CD4-positive, alpha-beta memory T cell (primary cell): ENCODE measurements at regions not wholly inside any gene's neighbourhood (a gene's known extent, or its start where the extent isn't known, plus 50 kb on each side); places are given as distances from the start of the nearest gene placed in this dataset.

Experiments
- CTCF ChIA-PET: fragments of 350-600 bp; sonication (Branson Sonifier 250); formaldehyde crosslinking; loops from one replicate; lab custom pipeline; 2021; ENCODE audit warnings: inconsistent platforms; ENCODE audit not compliant: partially characterized antibody; lab: Charles Lee
- POLR2A ChIA-PET: fragments of 350-600 bp; sonication (Branson Sonifier 250); formaldehyde crosslinking; loops from one replicate; lab custom pipeline; 2021; ENCODE audit not compliant: partially characterized antibody; lab: Charles Lee
- DNase-seq, 5 donors: peaks; one replicate each; pipeline versions ENCODE4 v3.0.0 to v3.0.0-alpha.2; 2020 to 2022; ENCODE audit warnings: mixed read lengths in 1 of 5
- H3K27ac ChIP-seq: one replicate; pipeline ENCODE4 v1.7.0; 2013; ENCODE audit warnings: low read depth, low read length
- H3K27me3 ChIP-seq: 2 replicates; pipeline ENCODE4 v1.7.0; 2013; ENCODE audit warnings: mild to moderate bottlenecking, low read length, moderate library complexity; ENCODE audit not compliant: insufficient read depth
- H3K36me3 ChIP-seq: 2 replicates; pipeline ENCODE4 v1.7.0; 2013; ENCODE audit warnings: mild to moderate bottlenecking, low read length, moderate library complexity; ENCODE audit not compliant: insufficient read depth
- H3K4me1 ChIP-seq: 2 replicates; pipeline ENCODE4 v1.7.0; 2013; ENCODE audit warnings: mild to moderate bottlenecking, low read length, moderate library complexity; ENCODE audit not compliant: insufficient read depth
- H3K4me3 ChIP-seq, 2 donors: one replicate each; pipeline ENCODE4 v1.7.0; 2013; ENCODE audit warnings: low read length in 2 of 2, mild to moderate bottlenecking in 1 of 2
- H3K9me3 ChIP-seq, 2 donors: one replicate each; pipeline ENCODE4 v1.7.0; 2013; ENCODE audit warnings: low read length in 2 of 2, control low read depth in 1 of 2; ENCODE audit not compliant: control insufficient read depth in 1 of 2
- H3K27ac Mint-ChIP-seq, 7 donors: one replicate each; pipeline ENCODE4 v1.8.0; 2020 to 2021; ENCODE audit warnings: mixed read lengths in 7 of 7, mild to moderate bottlenecking in 6 of 7, inconsistent platforms in 3 of 7, moderate library complexity in 3 of 7
- H3K27me3 Mint-ChIP-seq, 2 donors: one replicate each; pipeline ENCODE4 v1.8.0; 2020 to 2021; ENCODE audit warnings: mixed read lengths in 2 of 2
- H3K36me3 Mint-ChIP-seq, 2 donors: one replicate each; pipeline ENCODE4 v1.8.0; 2020 to 2021; ENCODE audit warnings: mixed read lengths in 2 of 2, inconsistent platforms in 1 of 2, mild to moderate bottlenecking in 1 of 2
- H3K4me1 Mint-ChIP-seq, 4 donors: one replicate each; pipeline ENCODE4 v1.8.0; 2020 to 2021; ENCODE audit warnings: mixed read lengths in 4 of 4, mild to moderate bottlenecking in 1 of 4
- H3K4me3 Mint-ChIP-seq, 8 donors: one replicate each; pipeline ENCODE4 v1.8.0; 2020 to 2021; ENCODE audit warnings: mixed read lengths in 8 of 8, mild to moderate bottlenecking in 7 of 8, moderate library complexity in 6 of 8, inconsistent platforms in 3 of 8
- H3K9me3 Mint-ChIP-seq, 8 donors: one replicate each; pipeline ENCODE4 v1.8.0; 2020 to 2021; ENCODE audit warnings: mixed read lengths in 8 of 8, mild to moderate bottlenecking in 5 of 8, inconsistent platforms in 3 of 8, moderate library complexity in 1 of 8
- intact Hi-C: fragments of 100-400 bp; cut with micrococcal nuclease; formaldehyde crosslinking; loops from one replicate; pipeline ENCODE4 v1.15.1; 2023

- POLR2A ChIA-PET: no interaction called here
These were observed 194.2 kb upstream of the SGK1 start for GRCh38 chr6:134511984-134512683.

GRCh38 chr6:134510920-134511319 is 193.0 kb upstream of the SGK1 start:
- DNase-seq: no peak
- intact Hi-C loops: no loop called here
- CTCF ChIA-PET: no interaction called here

More at GRCh38 chr6:134511984-134512683, 194.2 kb upstream of the SGK1 start:
- Histone ChIP-seq H3K4me3 (no peak overlapping the region), H3K27ac (no peak overlapping the region), H3K4me1 (no peaks in the 10 kb centered on the region), H3K27me3 (no peaks in the 10 kb centered on the region), H3K9me3 (no peaks in the 10 kb centered on the region), H3K36me3 (no peaks in the 10 kb centered on the region)
- intact Hi-C loops: no loop called here
- peaks cover 0 to 6% (median 0%) of the 10 kb centered on the region in 4 donors for H3K4me1 Mint-ChIP-seq
- CTCF ChIA-PET: no interaction called here
- no peak overlapping the region for H3K27ac Mint-ChIP-seq
- no peaks in the 10 kb centered on the region for H3K27me3 Mint-ChIP-seq
- no peak for DNase-seq
- H3K4me3 Mint-ChIP-seq: no peak overlapping the region
- no peaks in the 10 kb centered on the region for H3K9me3 Mint-ChIP-seq
- no peaks in the 10 kb centered on the region for H3K36me3 Mint-ChIP-seq

GRCh38 chr6:134510142-134510541 is 192.2 kb upstream of the SGK1 start:
- intact Hi-C loops: no loop called here
- CTCF ChIA-PET: interaction anchor here (0.6 kb wide), 2 partner anchors 47 to 386 kb away, joined by 3 to 4 read pairs; no protein-coding TSS in a partner anchor

More at GRCh38 chr6:134510920-134511319, 193.0 kb upstream of the SGK1 start:
- Histone ChIP-seq H3K4me1 (no peaks in the 10 kb centered on the region), H3K27me3 (no peaks in the 10 kb centered on the region), H3K27ac (no peak overlapping the region), H3K36me3 (no peaks in the 10 kb centered on the region), H3K4me3 (no peak overlapping the region), H3K9me3 (no peaks in the 10 kb centered on the region)
- Mint-ChIP-seq H3K9me3 (no peaks in the 10 kb centered on the region), H3K4me3 (no peak overlapping the region), H3K27ac (peak overlapping the region in 1 of 7 donors; percentile 48), H3K36me3 (no peaks in the 10 kb centered on the region), H3K27me3 (no peaks in the 10 kb centered on the region), H3K4me1 (peaks cover 0 to 6% (median 0%) of the 10 kb centered on the region in 4 donors)
- POLR2A ChIA-PET: no interaction called here

GRCh38 chr6:134508862-134509498 is 191.1 kb upstream of the SGK1 start:
- H3K27me3 ChIP-seq: no peaks in the 10 kb centered on the region
- H3K9me3 ChIP-seq: no peaks in the 10 kb centered on the region
- CTCF ChIA-PET: no interaction called here
- H3K4me3 Mint-ChIP-seq: no peak overlapping the region
- no peaks in the 10 kb centered on the region for H3K36me3 Mint-ChIP-seq
- no peak overlapping the region for H3K4me3 ChIP-seq
- H3K9me3 Mint-ChIP-seq: no peaks in the 10 kb centered on the region
- H3K4me1 ChIP-seq: no peaks in the 10 kb centered on the region
- DNase-seq: no peak
- no peak overlapping the region for H3K27ac Mint-ChIP-seq
- POLR2A ChIA-PET: no interaction called here
- peaks cover 0 to 6% (median 0%) of the 10 kb centered on the region in 4 donors for H3K4me1 Mint-ChIP-seq
- H3K36me3 ChIP-seq: no peaks in the 10 kb centered on the region
- no peak overlapping the region for H3K27ac ChIP-seq
- intact Hi-C loops: no loop called here
- no peaks in the 10 kb centered on the region for H3K27me3 Mint-ChIP-seq

More at GRCh38 chr6:134510142-134510541, 192.2 kb upstream of the SGK1 start:
- no peak overlapping the region for H3K4me3 Mint-ChIP-seq
- no peaks in the 10 kb centered on the region for H3K4me1 ChIP-seq
- no peak for DNase-seq
- H3K27me3 ChIP-seq: no peaks in the 10 kb centered on the region
- H3K4me1 Mint-ChIP-seq: peaks cover 0 to 6% (median 0%) of the 10 kb centered on the region in 4 donors
- no peak overlapping the region for H3K4me3 ChIP-seq
- H3K27ac ChIP-seq: no peak overlapping the region
- H3K36me3 Mint-ChIP-seq: no peaks in the 10 kb centered on the region
- no peak overlapping the region for H3K27ac Mint-ChIP-seq
- no peaks in the 10 kb centered on the region for H3K36me3 ChIP-seq
- POLR2A ChIA-PET: no interaction called here
- H3K9me3 ChIP-seq: no peaks in the 10 kb centered on the region
- H3K27me3 Mint-ChIP-seq: no peaks in the 10 kb centered on the region
- no peaks in the 10 kb centered on the region for H3K9me3 Mint-ChIP-seq

GRCh38 chr6:134506162-134506561 is 188.2 kb upstream of the SGK1 start:
- peaks cover 0 to 3% (median 0%) of the 10 kb centered on the region in 4 donors for H3K4me1 Mint-ChIP-seq

GRCh38 chr6:134503585-134504281 is 185.8 kb upstream of the SGK1 start:
- CTCF ChIA-PET: interaction anchor here (1.7 to 2.5 kb wide), 2 partner anchors 10 to 227 kb away, joined by 4 to 5 read pairs; no protein-coding TSS in a partner anchor
- Mint-ChIP-seq H3K9me3 (no peaks in the 10 kb centered on the region), H3K4me3 (no peak overlapping the region), H3K4me1 (no peaks in the 10 kb centered on the region), H3K27ac (no peak overlapping the region), H3K27me3 (no peaks in the 10 kb centered on the region), H3K36me3 (no peaks in the 10 kb centered on the region)
- no peak overlapping the region for H3K4me3 ChIP-seq
- intact Hi-C loops: no loop called here
- no peaks in the 10 kb centered on the region for H3K27me3 ChIP-seq
- POLR2A ChIA-PET: no interaction called here
- no peaks in the 10 kb centered on the region for H3K4me1 ChIP-seq
- no peak for DNase-seq
- no peaks in the 10 kb centered on the region for H3K9me3 ChIP-seq
- H3K36me3 ChIP-seq: no peaks in the 10 kb centered on the region
- no peak overlapping the region for H3K27ac ChIP-seq

More at GRCh38 chr6:134506162-134506561, 188.2 kb upstream of the SGK1 start:
- no peaks in the 10 kb centered on the region for H3K36me3 ChIP-seq
- no peaks in the 10 kb centered on the region for H3K9me3 ChIP-seq
- no peak overlapping the region for H3K27ac Mint-ChIP-seq
- DNase-seq: no peak
- no peaks in the 10 kb centered on the region for H3K36me3 Mint-ChIP-seq
- no peak overlapping the region for H3K4me3 Mint-ChIP-seq
- no peak overlapping the region for H3K27ac ChIP-seq
- H3K4me3 ChIP-seq: no peak overlapping the region
- ChIA-PET CTCF (no interaction called here), POLR2A (no interaction called here)
- intact Hi-C loops: no loop called here
- H3K27me3 Mint-ChIP-seq: no peaks in the 10 kb centered on the region
- no peaks in the 10 kb centered on the region for H3K27me3 ChIP-seq
- H3K4me1 ChIP-seq: no peaks in the 10 kb centered on the region
- no peaks in the 10 kb centered on the region for H3K9me3 Mint-ChIP-seq
